C4-2B (cell line): ENCODE measurements at regions not wholly inside any gene's neighbourhood (a gene's known extent, or its start where the extent isn't known, plus 50 kb on each side); places are given as distances from the start of the nearest gene placed in this dataset.

Experiments
- H3K27ac ChIP-seq: fragments of 450-650 bp; 2 replicates; pipeline ENCODE4 v1.5.1; 2017
- CTCF ChIP-seq: fragments of 450-650 bp; conservative IDR thresholded peaks from 2 replicates; pipeline ENCODE4 v1.5.1; 2017; ENCODE audit warnings: mild to moderate bottlenecking
- ZFX ChIP-seq: fragments of 450-650 bp; IDR thresholded peaks from 2 replicates; pipeline ENCODE4 v1.6.1; 2017

GRCh38 chr16:54632322-54633220 is 298.1 kb upstream of the IRX5 start:
- TF ChIP-seq ZFX (no peak), CTCF (no peak)
- no peak overlapping the region for H3K27ac ChIP-seq

- TF ChIP-seq CTCF (no peak), ZFX (no peak)
- H3K27ac ChIP-seq = no peak overlapping the region
Measured at GRCh38 chr16:54631782-54632181, 298.9 kb upstream of the IRX5 start.

- H3K27ac ChIP-seq = no peak overlapping the region
Measured at GRCh38 chr16:54630284-54630967, 300.2 kb upstream of the IRX5 start.

GRCh38 chr16:54628796-54629625 is 301.7 kb upstream of the IRX5 start:
- H3K27ac ChIP-seq = no peak overlapping the region
- TF ChIP-seq ZFX (no peak), CTCF (no peak)

More at GRCh38 chr16:54630284-54630967, 300.2 kb upstream of the IRX5 start:
- TF ChIP-seq CTCF (no peak), ZFX (no peak)

- TF ChIP-seq ZFX (no peak), CTCF (no peak)
- H3K27ac ChIP-seq = no peak overlapping the region
Measured at GRCh38 chr16:54627616-54628015, 303.0 kb upstream of the IRX5 start.

- no peak overlapping the region for H3K27ac ChIP-seq
- no peak for TF ChIP-seq ZFX
- no peak for TF ChIP-seq CTCF
Measured at GRCh38 chr16:54623636-54624035, 307.0 kb upstream of the IRX5 start.
